NT2/D1 (cell line): ENCODE measurements at regions not wholly inside any gene's neighbourhood (a gene's known extent, or its start where the extent isn't known, plus 50 kb on each side); places are given as distances from the start of the nearest gene placed in this dataset.

ENCODE experiments used
- SUZ12 ChIP-seq: IDR thresholded peaks from 2 replicates; pipeline ENCODE4 v1.6.1; 2011; ENCODE audit not compliant: insufficient read length, insufficient read depth; ENCODE audit errors: extremely low read depth
- ZNF274 ChIP-seq: IDR thresholded peaks from 2 replicates; pipeline ENCODE4 v1.6.1; 2011; ENCODE audit warnings: mild to moderate bottlenecking, low read depth, low read length

DNA sequence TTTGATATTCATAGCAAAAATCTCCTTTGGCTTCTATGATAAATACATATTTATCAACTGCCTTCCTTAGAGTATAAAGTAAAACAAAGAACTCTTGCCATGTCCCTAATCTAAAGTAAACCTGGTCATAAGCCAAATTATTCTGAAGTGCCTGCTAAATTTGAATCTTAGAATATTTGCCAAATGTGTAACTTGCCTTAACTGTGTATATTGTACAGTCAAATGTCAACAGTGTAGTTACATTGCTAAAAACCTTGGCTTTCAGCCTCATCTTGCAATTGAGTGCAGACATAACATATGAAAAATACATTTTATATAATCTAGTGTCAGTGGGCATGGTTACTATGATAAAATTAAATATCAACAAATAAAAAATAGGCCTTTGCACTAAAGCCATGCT, 583.4 kb upstream of the ADAMTS5 start:
- no peak for TF ChIP-seq ZNF274
- no peak for TF ChIP-seq SUZ12
